Mesodermal cell (in vitro differentiated cells): ENCODE measurements at regions not wholly inside any gene's neighbourhood (a gene's known extent, or its start where the extent isn't known, plus 50 kb on each side); places are given as distances from the start of the nearest gene placed in this dataset.

Experiments
- H3K27ac ChIP-seq: 2 replicates; pipeline ENCODE4 v1.7.0; 2013; ENCODE audit warnings: mild to moderate bottlenecking, low read depth, low read length, moderate library complexity; ENCODE audit not compliant: severe bottlenecking
- H3K36me3 ChIP-seq: 2 replicates; pipeline ENCODE4 v1.7.1; 2013; ENCODE audit warnings: mild to moderate bottlenecking, low read length, moderate library complexity; ENCODE audit not compliant: control insufficient read depth, insufficient read depth
- H3K4me1 ChIP-seq: one replicate; pipeline ENCODE4 v1.7.1; 2013; ENCODE audit warnings: mild to moderate bottlenecking, low read length; ENCODE audit not compliant: insufficient read depth, control insufficient read depth, poor library complexity, severe bottlenecking
- H3K4me3 ChIP-seq: 2 replicates; pipeline ENCODE4 v1.7.0; 2013; ENCODE audit warnings: low read length, control low read depth, mild to moderate bottlenecking; ENCODE audit not compliant: insufficient read depth, poor library complexity, severe bottlenecking; ENCODE audit errors: extremely low read depth
- H3K9me3 ChIP-seq: 2 replicates; pipeline ENCODE4 v1.7.1; 2013; ENCODE audit warnings: mild to moderate bottlenecking, low read length, moderate library complexity; ENCODE audit not compliant: control insufficient read depth
- WGBS, 2 experiments: methylation state at CpG; one replicate each; pipeline ENCODE4 v1.1.5; 2013; ENCODE audit warnings: missing lambda C conversion rate in 2 of 2; ENCODE audit not compliant: insufficient coverage in 2 of 2; 5-methylcytosine and 5-hydroxymethylcytosine counted together

DNA sequence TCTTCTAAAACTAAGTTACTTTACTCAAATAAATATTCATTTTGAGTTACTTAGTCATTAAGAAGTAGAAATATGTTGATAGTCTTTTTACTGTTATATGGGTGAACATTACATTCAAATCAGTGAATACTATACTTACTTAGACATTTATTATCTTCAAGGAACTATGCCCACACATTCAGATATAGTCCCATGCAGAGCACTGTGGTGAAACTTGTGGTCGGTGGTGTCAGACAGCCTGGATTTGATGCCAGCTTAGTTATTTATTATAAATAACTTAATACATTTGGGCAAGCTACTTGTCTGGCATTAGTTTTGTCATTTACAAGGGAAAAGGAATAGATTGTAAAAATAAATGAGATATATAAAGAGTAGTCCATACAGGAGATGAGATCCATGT, 149.5 kb downstream of the RAP2B start:
- no peaks in the 10 kb centered on the region for H3K4me1 ChIP-seq

GRCh38 chr3:153313302-153313965, 151.4 kb downstream of the RAP2B start:
- no peaks in the 10 kb centered on the region for H3K4me1 ChIP-seq
- H3K36me3 ChIP-seq: no peaks in the 10 kb centered on the region
- H3K9me3 ChIP-seq: peaks cover 4% of the 10 kb centered on the region
- no peak overlapping the region for H3K4me3 ChIP-seq
- no CpG with 5 or more reads among the region's 1 CpG for WGBS, 2 experiments
- no peak overlapping the region for H3K27ac ChIP-seq

More for the DNA sequence above, 149.5 kb downstream of the RAP2B start:
- Histone ChIP-seq H3K27ac (no peak overlapping the region), H3K4me3 (no peak overlapping the region), H3K9me3 (peaks cover 4% of the 10 kb centered on the region), H3K36me3 (no peaks in the 10 kb centered on the region)
- WGBS, 2 experiments: no CpG with 5 or more reads among the region's 1 CpG

DNA sequence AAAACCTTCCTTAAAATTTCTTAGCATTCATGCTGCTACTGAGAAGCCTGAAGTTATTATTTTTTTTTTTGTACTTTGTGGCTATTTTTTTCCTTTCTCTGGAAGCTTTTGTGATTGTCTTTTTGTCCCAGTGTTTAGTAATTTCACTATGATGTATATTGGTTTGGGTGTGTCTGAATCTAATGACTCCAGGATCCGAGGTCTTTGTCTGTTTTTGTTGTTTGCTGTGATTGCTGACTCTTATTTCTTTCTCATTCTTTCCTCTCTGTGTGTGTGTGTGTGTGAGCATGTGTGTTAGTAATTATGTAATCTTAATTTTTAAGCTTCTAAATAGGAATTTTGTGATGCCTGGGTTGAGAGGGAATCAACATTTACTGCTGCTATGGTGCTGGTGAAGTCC, 152.0 kb downstream of the RAP2B start:
- Histone ChIP-seq H3K4me1 (no peaks in the 10 kb centered on the region), H3K27ac (no peak overlapping the region), H3K4me3 (no peak overlapping the region), H3K9me3 (peaks cover 4% of the 10 kb centered on the region), H3K36me3 (no peaks in the 10 kb centered on the region)
- WGBS, 2 experiments: no CpG with 5 or more reads among the region's 1 CpG

DNA sequence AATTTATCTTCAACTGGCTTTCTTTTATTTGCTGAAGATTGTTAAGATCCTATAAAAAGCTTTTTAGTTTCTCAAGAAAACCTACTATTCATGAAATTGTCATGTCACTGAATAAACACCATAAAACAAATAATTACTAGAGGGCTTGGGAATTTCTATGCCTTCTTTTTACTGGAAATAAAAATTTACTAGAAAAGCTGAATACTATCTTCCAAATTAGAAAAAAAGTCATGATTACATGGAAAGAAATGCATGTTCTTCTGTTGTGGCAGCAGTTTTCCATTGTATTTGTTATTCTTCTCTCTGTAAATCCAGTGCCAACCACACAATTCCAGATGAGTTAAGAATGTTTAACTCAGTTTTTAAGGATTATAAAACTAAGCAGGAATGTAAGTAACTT, 153.8 kb downstream of the RAP2B start:
- H3K27ac ChIP-seq: no peak overlapping the region
- H3K36me3 ChIP-seq: no peaks in the 10 kb centered on the region
- no peak overlapping the region for H3K4me3 ChIP-seq
- H3K9me3 ChIP-seq: peaks cover 4% of the 10 kb centered on the region
- no peaks in the 10 kb centered on the region for H3K4me1 ChIP-seq

- H3K9me3 ChIP-seq: peaks cover under 1% of the 10 kb centered on the region
- WGBS, 2 experiments: no CpG with 5 or more reads among the region's 2 CpGs
- H3K27ac ChIP-seq: no peak overlapping the region
- no peak overlapping the region for H3K4me3 ChIP-seq
- no peaks in the 10 kb centered on the region for H3K4me1 ChIP-seq
- H3K36me3 ChIP-seq: no peaks in the 10 kb centered on the region
Observed at GRCh38 chr3:153319705-153320554, 157.9 kb downstream of the RAP2B start.

DNA sequence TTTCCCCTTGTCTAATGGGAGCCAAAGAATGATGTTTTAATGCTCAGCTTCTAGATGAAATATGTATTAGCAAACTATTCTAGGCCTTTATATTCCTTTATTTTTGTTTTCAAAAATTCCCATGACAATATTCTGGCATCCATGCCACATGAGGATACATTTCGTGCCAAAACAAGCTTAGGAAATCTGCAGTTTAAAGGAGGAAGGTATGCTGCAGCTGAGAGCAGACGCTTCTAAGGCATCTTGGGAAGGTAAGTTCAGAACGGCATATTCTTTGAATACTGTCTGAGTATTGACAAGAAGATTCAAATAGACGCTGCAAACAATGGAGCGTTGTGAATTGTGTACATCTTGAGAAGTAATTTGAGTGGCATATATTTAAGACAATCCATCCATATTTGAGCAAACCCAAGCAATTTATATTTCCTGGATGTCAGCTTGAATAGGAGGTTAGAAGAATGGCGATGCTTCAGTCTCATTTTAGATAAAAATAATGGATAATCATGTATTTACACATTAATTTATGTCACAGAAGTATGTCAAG, 158.6 kb downstream of the RAP2B start:
- Histone ChIP-seq H3K27ac (no peak overlapping the region), H3K9me3 (no peaks in the 10 kb centered on the region), H3K4me1 (no peaks in the 10 kb centered on the region), H3K4me3 (no peak overlapping the region), H3K36me3 (no peaks in the 10 kb centered on the region)
- whole genome bisulfite sequencing, 2 experiments: 91 to 100% methylated on average over 3 of the region's 6 CpGs

- Histone ChIP-seq H3K4me1 (no peaks in the 10 kb centered on the region), H3K27ac (no peak overlapping the region), H3K9me3 (no peaks in the 10 kb centered on the region), H3K36me3 (no peaks in the 10 kb centered on the region), H3K4me3 (no peak overlapping the region)
- 83% methylated on average over 1 to 2 of the region's 2 CpGs for WGBS, 2 experiments
Observed at GRCh38 chr3:153328690-153329089, 166.7 kb downstream of the RAP2B start.

DNA sequence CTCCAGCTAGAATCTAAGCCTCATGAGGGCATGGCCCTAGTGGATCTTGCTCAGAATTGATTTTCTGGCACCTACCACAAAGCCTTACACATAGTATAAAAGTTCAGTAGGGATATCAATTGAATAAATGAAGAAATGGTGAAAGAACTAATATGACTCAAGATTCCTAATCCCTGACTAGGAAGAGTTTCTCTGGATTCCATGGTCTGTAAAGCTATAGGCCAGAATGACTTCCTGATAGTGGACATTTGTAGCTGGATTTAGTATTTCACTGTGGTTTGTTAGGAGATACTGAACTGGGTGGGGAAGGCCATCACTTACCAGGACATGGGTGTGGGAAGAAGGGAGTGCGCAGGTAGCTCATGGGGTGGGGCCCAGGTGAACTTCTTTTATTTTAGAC, 168.9 kb downstream of the RAP2B start:
- WGBS, 2 experiments: no CpG with 5 or more reads among the region's 1 CpG
- Histone ChIP-seq H3K27ac (no peak overlapping the region), H3K4me1 (no peaks in the 10 kb centered on the region), H3K36me3 (no peaks in the 10 kb centered on the region), H3K4me3 (no peak overlapping the region), H3K9me3 (no peaks in the 10 kb centered on the region)

GRCh38 chr3:153331676-153332075, 169.7 kb downstream of the RAP2B start:
- Histone ChIP-seq H3K36me3 (no peaks in the 10 kb centered on the region), H3K4me1 (no peaks in the 10 kb centered on the region), H3K27ac (no peak overlapping the region), H3K4me3 (no peak overlapping the region), H3K9me3 (no peaks in the 10 kb centered on the region)

- H3K4me3 ChIP-seq: no peak overlapping the region
- no peaks in the 10 kb centered on the region for H3K9me3 ChIP-seq
- no peaks in the 10 kb centered on the region for H3K4me1 ChIP-seq
- no CpG with 5 or more reads among the region's 1 CpG for WGBS, 2 experiments
- H3K27ac ChIP-seq: no peak overlapping the region
- no peaks in the 10 kb centered on the region for H3K36me3 ChIP-seq
Observed at GRCh38 chr3:153334558-153334957, 172.5 kb downstream of the RAP2B start.

GRCh38 chr3:153337369-153337768, 175.3 kb downstream of the RAP2B start:
- Histone ChIP-seq H3K4me1 (no peaks in the 10 kb centered on the region), H3K4me3 (no peak overlapping the region), H3K27ac (no peak overlapping the region), H3K36me3 (no peaks in the 10 kb centered on the region), H3K9me3 (no peaks in the 10 kb centered on the region)
- WGBS, 2 experiments: 56 to 93% methylated on average over 2 of the region's 3 CpGs
